ENCODE measurements at regions not wholly inside any gene's neighbourhood (a gene's known extent, or its start where the extent isn't known, plus 50 kb on each side); places are given as distances from the start of the nearest gene placed in this dataset.
"Not testable (repeated sequence)": the region's sequence is repeated elsewhere in the genome, so short reads cannot be mapped to it uniquely, and the experiment has no call there.

DNA sequence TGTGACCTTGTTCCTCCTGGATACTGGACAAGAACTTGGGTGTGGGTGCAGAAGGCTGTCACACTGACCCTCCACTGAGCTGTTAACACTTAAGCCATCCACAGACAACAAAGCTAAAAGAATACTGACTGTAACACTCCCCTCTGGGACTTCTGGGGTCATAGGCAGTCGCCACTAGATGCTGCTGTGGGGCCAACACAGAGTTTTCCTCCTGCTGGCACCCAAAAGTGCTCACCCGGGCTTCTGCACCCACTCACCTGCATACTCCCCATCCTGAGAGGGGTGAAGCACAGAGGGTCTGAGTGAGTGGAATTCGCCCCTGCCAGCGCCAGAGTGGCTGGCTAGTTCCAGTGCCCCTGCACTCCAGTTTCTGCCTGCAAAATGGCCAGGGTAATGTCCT is 422.4 kb upstream of the LMO3 start:
- no peaks in the 10 kb centered on the region for H3K27me3 ChIP-seq (ENCODE audit: control insufficient read depth in 1 of 2, insufficient read depth in 2 of 2, low read length in 2 of 2)

DNA sequence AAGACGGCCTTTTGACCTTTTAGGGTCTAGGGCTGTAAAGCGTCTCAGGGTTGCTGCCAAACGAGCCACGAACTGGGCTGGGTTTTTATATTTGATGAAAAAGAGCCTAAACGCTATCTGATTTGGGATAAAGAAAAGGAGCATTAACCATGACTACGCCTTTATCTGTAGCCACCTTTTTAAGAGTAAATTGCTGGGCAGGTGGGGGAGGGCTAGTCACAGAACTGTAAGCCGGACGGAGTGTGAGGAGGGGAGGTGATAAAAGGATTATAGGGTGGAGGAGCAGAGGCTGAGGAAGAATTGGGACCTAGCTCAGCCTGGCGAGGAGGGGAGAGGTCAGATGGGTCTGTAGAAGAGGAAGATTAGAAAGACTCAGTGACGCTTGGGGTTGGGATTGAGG is 419.5 kb upstream of the LMO3 start:
- not testable (repeated sequence) for H3K9ac ChIP-seq (ENCODE audit: low read length); H3K27me3 ChIP-seq (ENCODE audit: control insufficient read depth in 1 of 2, insufficient read depth in 2 of 2, low read length in 2 of 2); H3K9me3 ChIP-seq (ENCODE audit: low read length); H3K4me3 ChIP-seq (ENCODE audit: low read depth in 1 of 2, low read length in 2 of 2); H3K27ac ChIP-seq (ENCODE audit: low read depth, low read length); H3K36me3 ChIP-seq (ENCODE audit: insufficient read depth, low read length); H3K4me1 ChIP-seq (ENCODE audit: insufficient read depth, low read length)

More for the DNA sequence above, 422.4 kb upstream of the LMO3 start:
- Histone ChIP-seq H3K36me3 (ENCODE audit: insufficient read depth, low read length) (no peaks in the 10 kb centered on the region), H3K9me3 (ENCODE audit: low read length) (no peaks in the 10 kb centered on the region), H3K9ac (ENCODE audit: low read length) (no peak overlapping the region), H3K4me1 (ENCODE audit: insufficient read depth, low read length) (no peaks in the 10 kb centered on the region), H3K4me3 (ENCODE audit: low read depth in 1 of 2, low read length in 2 of 2) (no peak overlapping the region), H3K27ac (ENCODE audit: low read depth, low read length) (no peak overlapping the region)

DNA sequence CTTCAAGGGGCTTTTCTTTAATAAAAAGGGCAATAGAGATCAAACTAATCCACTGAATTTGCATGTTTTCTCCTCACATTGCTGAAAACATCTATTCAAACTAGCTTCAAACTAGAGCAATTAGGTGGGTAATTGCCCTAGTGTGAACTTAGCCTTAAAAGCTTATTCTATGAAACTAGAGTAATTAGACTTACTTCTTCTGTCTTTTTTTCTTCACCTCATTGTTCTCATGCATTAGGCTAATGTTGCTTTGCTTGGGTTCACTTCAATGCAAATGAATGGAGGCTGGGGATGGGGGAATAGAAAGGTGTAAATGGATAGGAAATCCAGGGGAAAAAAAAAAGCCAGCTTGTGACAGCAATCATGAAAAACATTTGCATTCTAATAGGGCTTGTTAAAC is 414.8 kb upstream of the LMO3 start:
- H3K27me3 ChIP-seq (ENCODE audit: control insufficient read depth in 1 of 2, insufficient read depth in 2 of 2, low read length in 2 of 2), result no peaks in the 10 kb centered on the region
- no peaks in the 10 kb centered on the region for H3K9me3 ChIP-seq (ENCODE audit: low read length)
- H3K4me1 ChIP-seq (ENCODE audit: insufficient read depth, low read length), result no peaks in the 10 kb centered on the region
- no peak overlapping the region for H3K4me3 ChIP-seq (ENCODE audit: low read depth in 1 of 2, low read length in 2 of 2)
- no peaks in the 10 kb centered on the region for H3K36me3 ChIP-seq (ENCODE audit: insufficient read depth, low read length)
- H3K9ac ChIP-seq (ENCODE audit: low read length), result no peak overlapping the region
- H3K27ac ChIP-seq (ENCODE audit: low read depth, low read length), result no peak overlapping the region

DNA sequence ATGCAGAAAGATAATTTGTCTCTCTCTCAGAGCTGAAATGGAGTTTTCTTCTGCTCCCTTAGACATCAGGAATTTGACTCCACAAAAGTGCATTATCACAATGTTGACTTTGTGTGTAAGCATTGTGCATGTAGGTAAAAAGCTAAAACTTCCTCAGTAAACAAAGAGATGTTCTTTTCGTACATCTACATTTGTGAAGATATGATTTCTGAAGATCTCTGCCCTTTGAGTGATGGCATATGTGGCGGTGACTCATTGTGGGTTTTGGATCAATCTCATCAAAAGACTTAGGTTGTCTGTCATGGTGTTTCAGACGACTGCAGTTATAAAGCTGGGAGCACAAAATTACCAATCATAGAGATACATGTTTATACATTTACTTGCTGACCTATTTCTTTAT is 411.4 kb upstream of the LMO3 start:
- Histone ChIP-seq H3K9me3 (ENCODE audit: low read length) (no peaks in the 10 kb centered on the region), H3K36me3 (ENCODE audit: insufficient read depth, low read length) (no peaks in the 10 kb centered on the region), H3K4me3 (ENCODE audit: low read depth in 1 of 2, low read length in 2 of 2) (no peak overlapping the region), H3K4me1 (ENCODE audit: insufficient read depth, low read length) (no peaks in the 10 kb centered on the region), H3K9ac (ENCODE audit: low read length) (no peak overlapping the region), H3K27me3 (ENCODE audit: control insufficient read depth in 1 of 2, insufficient read depth in 2 of 2, low read length in 2 of 2) (no peaks in the 10 kb centered on the region), H3K27ac (ENCODE audit: low read depth, low read length) (no peak overlapping the region)

DNA sequence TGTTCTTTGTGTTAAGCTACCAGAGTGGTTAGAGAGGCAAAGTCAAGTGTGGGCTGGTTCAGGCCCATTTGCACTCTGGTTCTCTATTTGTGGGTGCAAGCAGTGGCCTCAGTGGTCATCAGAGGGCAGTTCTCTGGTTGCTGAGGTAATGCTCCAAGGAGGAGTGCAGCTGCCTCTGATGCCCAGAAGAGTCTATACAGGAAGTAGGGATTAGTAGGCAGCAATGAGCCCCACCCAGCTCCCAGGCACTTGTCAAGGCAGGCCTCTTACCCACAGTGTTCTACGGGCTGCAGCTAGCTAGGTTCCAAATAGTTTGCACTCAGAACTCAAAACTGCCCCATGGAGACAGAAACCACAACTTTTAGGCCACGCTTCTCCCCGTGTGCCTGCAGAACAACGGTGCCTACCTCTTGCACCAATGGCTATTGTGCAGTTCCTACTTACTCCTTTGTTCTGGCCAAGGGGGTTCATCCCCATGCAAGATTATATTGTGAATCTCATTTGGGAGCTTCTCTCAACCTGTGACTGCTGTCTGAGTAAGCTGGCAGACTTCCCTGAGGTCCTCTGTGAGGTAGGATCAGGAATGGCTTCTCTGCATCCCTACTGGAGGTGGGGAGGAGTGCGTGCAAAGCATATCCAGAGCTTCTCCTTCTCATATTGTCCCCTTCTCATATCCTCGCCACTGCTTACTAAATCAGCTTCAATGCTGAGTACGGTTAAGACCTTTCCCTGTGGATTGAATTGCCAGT is 410.3 kb upstream of the LMO3 start:
- H3K27ac ChIP-seq (ENCODE audit: low read depth, low read length), result no peak overlapping the region
- H3K9ac ChIP-seq (ENCODE audit: low read length), result no peak overlapping the region
- H3K36me3 ChIP-seq (ENCODE audit: insufficient read depth, low read length), result no peaks in the 10 kb centered on the region
- no peaks in the 10 kb centered on the region for H3K4me1 ChIP-seq (ENCODE audit: insufficient read depth, low read length)
- no peak overlapping the region for H3K4me3 ChIP-seq (ENCODE audit: low read depth in 1 of 2, low read length in 2 of 2)
- H3K9me3 ChIP-seq (ENCODE audit: low read length), result no peaks in the 10 kb centered on the region
- no peaks in the 10 kb centered on the region for H3K27me3 ChIP-seq (ENCODE audit: control insufficient read depth in 1 of 2, insufficient read depth in 2 of 2, low read length in 2 of 2)

DNA sequence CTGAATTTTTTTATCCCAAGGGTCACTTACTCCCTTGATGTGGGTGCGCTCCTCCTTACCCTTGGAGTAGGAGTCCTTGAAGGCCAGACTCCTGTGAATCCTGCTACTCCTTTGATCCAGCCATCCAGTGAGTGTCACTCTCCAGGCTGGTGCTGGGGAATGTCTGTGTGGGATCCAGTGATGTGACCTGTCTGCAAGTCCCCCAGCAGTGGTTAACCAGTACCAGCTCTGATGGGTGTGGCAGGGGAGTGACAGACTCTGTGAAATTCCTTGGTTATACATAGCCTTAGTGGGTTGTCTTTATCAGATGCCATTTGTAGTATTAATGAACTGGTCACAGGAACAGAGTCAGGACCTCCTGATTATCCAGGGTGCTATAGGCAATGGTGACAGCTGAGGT is 409.5 kb upstream of the LMO3 start:
- no peaks in the 10 kb centered on the region for H3K27me3 ChIP-seq (ENCODE audit: control insufficient read depth in 1 of 2, insufficient read depth in 2 of 2, low read length in 2 of 2)

DNA sequence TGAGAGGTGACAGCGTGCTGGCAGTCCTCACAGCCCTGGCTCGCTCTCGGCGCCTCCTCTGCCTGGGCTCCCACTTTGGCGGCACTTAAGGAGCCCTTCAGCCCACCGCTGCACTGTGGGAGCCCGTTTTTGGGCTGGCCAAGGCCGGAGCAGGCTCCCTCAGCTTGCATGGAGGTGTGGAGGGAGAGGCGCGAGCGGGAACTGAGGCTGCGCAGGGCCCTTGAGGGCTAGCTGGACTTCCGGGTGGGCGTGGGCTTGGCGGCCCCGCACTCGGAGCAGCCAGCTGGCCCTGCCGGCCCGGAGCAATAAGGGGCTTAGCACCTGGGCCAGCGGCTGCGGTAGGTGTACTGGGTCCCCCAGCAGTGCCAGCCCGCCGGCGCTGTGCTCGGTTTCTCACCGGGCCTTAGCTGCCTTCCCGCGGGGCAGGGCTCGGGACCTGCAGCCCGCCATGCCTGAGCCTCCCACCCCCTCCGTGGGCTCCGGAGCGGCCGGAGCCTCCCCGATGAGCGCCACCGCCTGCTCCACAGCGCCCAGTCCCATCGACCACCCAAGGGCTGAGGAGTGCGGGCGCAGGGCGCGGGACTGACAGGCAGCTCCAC is 401.6 kb upstream of the LMO3 start:
- H3K4me1 ChIP-seq (ENCODE audit: insufficient read depth, low read length); H3K27ac ChIP-seq (ENCODE audit: low read depth, low read length); H3K9me3 ChIP-seq (ENCODE audit: low read length); H3K36me3 ChIP-seq (ENCODE audit: insufficient read depth, low read length); H3K27me3 ChIP-seq (ENCODE audit: control insufficient read depth in 1 of 2, insufficient read depth in 2 of 2, low read length in 2 of 2); H3K4me3 ChIP-seq (ENCODE audit: low read depth in 1 of 2, low read length in 2 of 2); H3K9ac ChIP-seq (ENCODE audit: low read length): not testable (repeated sequence)

More for the DNA sequence above, 409.5 kb upstream of the LMO3 start:
- no peak overlapping the region for H3K27ac ChIP-seq (ENCODE audit: low read depth, low read length)
- no peaks in the 10 kb centered on the region for H3K36me3 ChIP-seq (ENCODE audit: insufficient read depth, low read length)
- H3K4me3 ChIP-seq (ENCODE audit: low read depth in 1 of 2, low read length in 2 of 2), result no peak overlapping the region
- H3K9ac ChIP-seq (ENCODE audit: low read length), result no peak overlapping the region
- H3K9me3 ChIP-seq (ENCODE audit: low read length), result no peaks in the 10 kb centered on the region
- no peaks in the 10 kb centered on the region for H3K4me1 ChIP-seq (ENCODE audit: insufficient read depth, low read length)

DNA sequence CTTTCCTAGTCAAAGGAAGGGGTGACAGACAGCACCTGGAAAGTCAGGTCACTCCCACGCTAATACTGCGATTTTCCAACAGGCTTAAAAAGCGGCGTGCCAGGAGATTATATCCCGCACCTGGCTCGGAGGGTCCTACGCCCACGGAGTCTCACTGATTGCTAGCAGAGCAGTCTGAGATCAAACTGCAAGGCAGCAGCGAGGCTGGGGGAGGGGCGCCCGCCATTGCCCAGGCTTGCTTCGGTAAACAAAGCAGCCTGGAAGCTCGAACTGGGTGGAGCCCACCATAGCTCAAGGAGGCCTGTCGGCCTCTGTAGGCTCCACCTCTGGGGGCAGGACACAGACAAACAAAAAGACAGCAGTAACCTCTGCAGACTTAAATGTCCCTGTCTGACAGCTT is 392.6 kb upstream of the LMO3 start:
- H3K27ac ChIP-seq (ENCODE audit: low read depth, low read length); H3K4me3 ChIP-seq (ENCODE audit: low read depth in 1 of 2, low read length in 2 of 2); H3K9ac ChIP-seq (ENCODE audit: low read length); H3K4me1 ChIP-seq (ENCODE audit: insufficient read depth, low read length); H3K9me3 ChIP-seq (ENCODE audit: low read length); H3K27me3 ChIP-seq (ENCODE audit: control insufficient read depth in 1 of 2, insufficient read depth in 2 of 2, low read length in 2 of 2); H3K36me3 ChIP-seq (ENCODE audit: insufficient read depth, low read length): not testable (repeated sequence)

DNA sequence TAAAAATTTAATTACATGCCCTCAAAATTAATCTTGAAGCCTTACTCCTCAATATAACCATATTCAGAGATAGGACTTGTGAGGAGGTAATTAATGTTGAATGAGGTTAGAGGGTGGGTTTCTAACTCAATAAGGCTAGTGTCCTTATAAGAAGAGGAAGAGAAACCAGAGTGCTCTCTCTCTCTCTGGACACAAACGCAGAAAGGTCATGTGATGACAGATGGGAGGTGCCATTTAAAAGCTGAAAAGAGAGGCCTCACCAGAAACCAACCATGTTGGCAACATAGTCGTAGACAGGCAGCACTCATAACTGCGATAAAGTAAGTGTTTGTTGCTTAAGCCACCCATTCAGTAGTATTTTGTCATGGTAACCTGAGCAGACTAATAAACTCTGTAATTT is 378.5 kb upstream of the LMO3 start:
- Histone ChIP-seq H3K9ac (ENCODE audit: low read length) (no peak overlapping the region), H3K27ac (ENCODE audit: low read depth, low read length) (no peak overlapping the region), H3K27me3 (ENCODE audit: control insufficient read depth in 1 of 2, insufficient read depth in 2 of 2, low read length in 2 of 2) (no peaks in the 10 kb centered on the region), H3K4me1 (ENCODE audit: insufficient read depth, low read length) (no peaks in the 10 kb centered on the region), H3K36me3 (ENCODE audit: insufficient read depth, low read length) (no peaks in the 10 kb centered on the region), H3K9me3 (ENCODE audit: low read length) (peaks cover 5% of the 10 kb centered on the region), H3K4me3 (ENCODE audit: low read depth in 1 of 2, low read length in 2 of 2) (no peak overlapping the region)

DNA sequence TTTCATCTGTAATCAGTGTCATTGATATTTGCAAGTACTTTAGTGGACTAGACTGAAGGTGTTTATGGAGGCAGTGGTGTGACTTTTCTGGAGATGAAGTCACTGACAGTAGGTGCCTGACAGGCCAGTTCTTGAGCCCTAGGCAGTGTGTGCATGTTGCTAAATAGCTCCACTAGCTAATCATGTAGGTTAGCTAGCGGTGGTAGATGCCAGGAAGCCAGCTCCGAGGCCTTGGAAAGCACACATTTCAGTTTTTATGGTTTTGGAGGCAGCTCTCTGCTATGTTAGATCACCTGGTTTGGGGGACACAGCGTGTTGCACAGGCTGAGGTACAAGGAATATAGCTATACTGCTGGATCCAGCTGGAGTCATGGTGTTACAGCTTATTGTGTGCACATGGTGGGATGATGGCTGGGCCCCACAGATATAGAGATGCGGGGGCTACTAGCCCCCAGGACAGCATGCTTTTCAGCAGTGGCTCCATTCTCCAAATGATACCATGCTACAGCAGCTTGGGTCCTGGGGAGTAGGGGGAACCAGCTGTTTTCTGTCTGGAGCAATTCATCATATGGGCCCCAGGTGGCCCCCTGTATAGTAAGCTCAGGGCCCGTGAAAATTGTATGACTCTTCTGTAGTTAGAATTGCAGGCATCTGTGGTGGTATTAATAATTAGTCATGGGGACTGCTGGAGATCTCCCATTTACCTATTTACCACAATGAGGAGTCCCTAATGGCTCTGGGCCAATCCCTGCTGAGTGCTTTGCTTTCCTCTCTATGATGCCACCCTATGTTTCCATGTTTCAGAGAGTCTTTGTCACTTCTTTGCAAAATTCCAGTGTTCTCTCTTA is 367.2 kb upstream of the LMO3 start:
- no peaks in the 10 kb centered on the region for H3K4me1 ChIP-seq (ENCODE audit: insufficient read depth, low read length)
- H3K9ac ChIP-seq (ENCODE audit: low read length), result no peak overlapping the region
- H3K4me3 ChIP-seq (ENCODE audit: low read depth in 1 of 2, low read length in 2 of 2), result no peak overlapping the region
- H3K9me3 ChIP-seq (ENCODE audit: low read length), result no peaks in the 10 kb centered on the region
- H3K27ac ChIP-seq (ENCODE audit: low read depth, low read length), result no peak overlapping the region
- no peaks in the 10 kb centered on the region for H3K27me3 ChIP-seq (ENCODE audit: control insufficient read depth in 1 of 2, insufficient read depth in 2 of 2, low read length in 2 of 2)
- no peaks in the 10 kb centered on the region for H3K36me3 ChIP-seq (ENCODE audit: insufficient read depth, low read length)

DNA sequence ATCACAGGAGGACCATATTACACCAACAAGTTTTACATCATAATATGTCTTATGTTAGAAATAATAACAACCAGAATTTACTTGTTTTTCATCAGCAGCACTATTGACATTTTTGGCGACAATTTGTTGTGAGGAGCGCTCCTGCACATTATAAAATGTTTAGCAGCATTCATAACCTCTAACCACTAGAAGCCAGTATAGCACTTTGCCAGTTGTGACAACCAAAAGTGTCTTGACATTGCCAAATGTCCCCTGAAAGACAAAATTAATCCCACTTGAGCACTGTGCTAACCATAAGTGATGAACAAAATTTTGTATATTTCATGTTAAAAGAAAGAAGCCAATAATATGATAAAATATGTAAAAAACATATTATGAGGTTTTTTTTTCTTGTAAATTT is 356.9 kb upstream of the LMO3 start:
- no peaks in the 10 kb centered on the region for H3K4me1 ChIP-seq (ENCODE audit: insufficient read depth, low read length)
- no peak overlapping the region for H3K4me3 ChIP-seq (ENCODE audit: low read depth in 1 of 2, low read length in 2 of 2)
- H3K9me3 ChIP-seq (ENCODE audit: low read length), result no peaks in the 10 kb centered on the region
- H3K36me3 ChIP-seq (ENCODE audit: insufficient read depth, low read length), result no peaks in the 10 kb centered on the region
- no peak overlapping the region for H3K27ac ChIP-seq (ENCODE audit: low read depth, low read length)
- no peaks in the 10 kb centered on the region for H3K27me3 ChIP-seq (ENCODE audit: control insufficient read depth in 1 of 2, insufficient read depth in 2 of 2, low read length in 2 of 2)
- H3K9ac ChIP-seq (ENCODE audit: low read length), result no peak overlapping the region

Measured in muscle layer of colon (tissue), 2 donors.